Hepatocyte (in vitro differentiated cells): ENCODE measurements at regions not wholly inside any gene's neighbourhood (a gene's known extent, or its start where the extent isn't known, plus 50 kb on each side); places are given as distances from the start of the nearest gene placed in this dataset.

Source experiments
- EZH2 ChIP-seq: fragments of 200-600 bp; sonication (generic); IDR thresholded peaks from 2 replicates; pipeline ENCODE4 v1.6.1; 2016; ENCODE audit warnings: antibody characterized with exemption, mild to moderate bottlenecking, borderline replicate concordance
- EZH2phosphoT487 ChIP-seq: fragments of 200-600 bp; sonication (generic); IDR thresholded peaks from one replicate; pipeline ENCODE4 v1.6.1; 2018; ENCODE audit warnings: antibody characterized with exemption, mild to moderate bottlenecking, low read depth, moderate library complexity; ENCODE audit not compliant: unreplicated experiment, severe bottlenecking
- TF ChIP-seq, protein P1 (sequence below): fragments of 200-600 bp; sonication (generic); IDR thresholded peaks from 2 replicates; pipeline ENCODE4 v1.5.1; 2016; ENCODE audit warnings: antibody characterized with exemption, mild to moderate bottlenecking; ENCODE audit not compliant: poor library complexity

DNA sequence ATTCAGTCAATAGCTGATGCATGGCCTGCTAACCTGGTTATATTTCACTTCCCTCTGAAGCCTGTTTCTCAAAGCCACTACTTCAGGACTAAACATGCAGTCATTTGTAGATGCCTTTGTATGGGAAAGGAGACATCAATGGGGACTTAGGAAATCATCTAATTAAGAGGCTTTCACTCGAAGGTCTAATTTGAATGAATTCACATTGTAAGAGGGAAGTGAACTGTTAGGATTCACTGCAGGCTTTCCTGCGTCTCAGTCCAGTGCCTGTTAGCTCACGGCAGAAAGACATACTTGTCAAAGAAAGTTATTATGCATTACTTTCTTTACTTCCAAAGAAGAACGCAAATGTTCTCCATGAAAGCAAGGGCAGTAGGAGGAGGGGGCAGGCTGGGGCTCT is 50.6 kb upstream of the CDK20 start:
- no peak for TF ChIP-seq EZH2phosphoT487
- TF ChIP-seq, protein P1, sequence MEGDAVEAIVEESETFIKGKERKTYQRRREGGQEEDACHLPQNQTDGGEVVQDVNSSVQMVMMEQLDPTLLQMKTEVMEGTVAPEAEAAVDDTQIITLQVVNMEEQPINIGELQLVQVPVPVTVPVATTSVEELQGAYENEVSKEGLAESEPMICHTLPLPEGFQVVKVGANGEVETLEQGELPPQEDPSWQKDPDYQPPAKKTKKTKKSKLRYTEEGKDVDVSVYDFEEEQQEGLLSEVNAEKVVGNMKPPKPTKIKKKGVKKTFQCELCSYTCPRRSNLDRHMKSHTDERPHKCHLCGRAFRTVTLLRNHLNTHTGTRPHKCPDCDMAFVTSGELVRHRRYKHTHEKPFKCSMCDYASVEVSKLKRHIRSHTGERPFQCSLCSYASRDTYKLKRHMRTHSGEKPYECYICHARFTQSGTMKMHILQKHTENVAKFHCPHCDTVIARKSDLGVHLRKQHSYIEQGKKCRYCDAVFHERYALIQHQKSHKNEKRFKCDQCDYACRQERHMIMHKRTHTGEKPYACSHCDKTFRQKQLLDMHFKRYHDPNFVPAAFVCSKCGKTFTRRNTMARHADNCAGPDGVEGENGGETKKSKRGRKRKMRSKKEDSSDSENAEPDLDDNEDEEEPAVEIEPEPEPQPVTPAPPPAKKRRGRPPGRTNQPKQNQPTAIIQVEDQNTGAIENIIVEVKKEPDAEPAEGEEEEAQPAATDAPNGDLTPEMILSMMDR: no peak
- no peak for TF ChIP-seq EZH2
